IMR-90 (cell line): ENCODE measurements at regions not wholly inside any gene's neighbourhood (a gene's known extent, or its start where the extent isn't known, plus 50 kb on each side); places are given as distances from the start of the nearest gene placed in this dataset.

Experiments
- ATAC-seq: fragments of 200-7000 bp; cut with Tn5 transposase; 2 replicates; pipeline ENCODE4 v1.9.1; 2020; ENCODE audit warnings: low read depth, mild to moderate bottlenecking, moderate library complexity
- BruUV-seq: library from RNA; stranded (reverse); fragments of 400-500 nt; replicated peaks from 2 replicates; lab custom pipeline; 2021; lab: Mats Ljungman, UMichigan
- CTCF ChIA-PET: fragments of 300-600 bp; formaldehyde crosslinking; extraction: SDS; loops from one replicate; lab custom pipeline; 2021; ENCODE audit warnings: antibody characterized with exemption; lab: Yijun Ruan, JAX
- POLR2A ChIA-PET: fragments of 300-600 bp; sonication (Branson Sonifier 250); formaldehyde crosslinking; loops from one replicate; lab custom pipeline; 2022; ENCODE audit warnings: antibody characterized with exemption; ENCODE audit not compliant: unreplicated experiment; lab: Charles Lee
- DNase-seq: peaks from one replicate; pipeline ENCODE4 v3.0.0; 2013
- H2AFZ ChIP-seq: replicated peaks from 2 replicates; pipeline ENCODE3; 2013; ENCODE audit warnings: low read length, mild to moderate bottlenecking; ENCODE audit not compliant: poor library complexity
- H2AK5ac ChIP-seq: 2 replicates; pipeline ENCODE4 v1.6.1; 2013; ENCODE audit warnings: low read depth, low read length, inconsistent platforms
- H2AK9ac ChIP-seq: replicated peaks from 2 replicates; pipeline ENCODE3; 2013; ENCODE audit warnings: mild to moderate bottlenecking, low read depth, low read length, moderate library complexity; ENCODE audit not compliant: poor library complexity
- H2BK120ac ChIP-seq: 2 replicates; pipeline ENCODE4 v1.6.1; 2013; ENCODE audit warnings: low read depth, low read length, inconsistent platforms
- H2BK15ac ChIP-seq: 3 replicates; pipeline ENCODE4 v1.6.1; 2013; ENCODE audit warnings: low read depth, low read length, inconsistent platforms
- H2BK20ac ChIP-seq: 2 replicates; pipeline ENCODE4 v1.6.1; 2013; ENCODE audit warnings: low read depth, mild to moderate bottlenecking, inconsistent platforms, low read length, moderate library complexity
- H2BK5ac ChIP-seq: 2 replicates; pipeline ENCODE4 v1.6.1; 2013; ENCODE audit warnings: mild to moderate bottlenecking, low read depth, low read length, inconsistent platforms; ENCODE audit not compliant: poor library complexity, severe bottlenecking
- H3K14ac ChIP-seq: replicated peaks from 2 replicates; pipeline ENCODE4 v1.6.1; 2013; ENCODE audit warnings: low read depth, low read length, inconsistent platforms
- H3K18ac ChIP-seq: 2 replicates; pipeline ENCODE4 v1.6.1; 2013; ENCODE audit warnings: low read depth, low read length, control low read depth
- H3K23ac ChIP-seq: 2 replicates; pipeline ENCODE4 v1.6.1; 2013; ENCODE audit warnings: low read depth, low read length, inconsistent platforms
- H3K27ac ChIP-seq: 2 replicates; pipeline ENCODE4 v1.5.1; 2013; ENCODE audit warnings: mild to moderate bottlenecking, control low read depth, low read length; ENCODE audit not compliant: insufficient read depth
- H3K27me3 ChIP-seq: 2 replicates; pipeline ENCODE4 v1.6.1; 2013; ENCODE audit warnings: low read length; ENCODE audit not compliant: control insufficient read depth, insufficient read depth
- H3K36me3 ChIP-seq: 2 replicates; pipeline ENCODE4 v1.6.1; 2013; ENCODE audit warnings: low read length, mixed read lengths; ENCODE audit not compliant: control insufficient read depth, insufficient read depth
- H3K4ac ChIP-seq: 2 replicates; pipeline ENCODE4 v1.6.1; 2013; ENCODE audit warnings: low read depth, low read length, inconsistent platforms
- H3K4me1 ChIP-seq: 2 replicates; pipeline ENCODE4 v1.6.1; 2013; ENCODE audit warnings: low read length, mixed read lengths; ENCODE audit not compliant: control insufficient read depth, insufficient read depth
- H3K4me2 ChIP-seq: 2 replicates; pipeline ENCODE4 v1.6.1; 2013; ENCODE audit warnings: low read depth, mild to moderate bottlenecking, control low read depth, low read length, moderate library complexity
- H3K4me3 ChIP-seq: 2 replicates; pipeline ENCODE4 v1.5.1; 2013; ENCODE audit warnings: low read depth, mild to moderate bottlenecking, control low read depth, low read length, moderate library complexity; ENCODE audit not compliant: insufficient read depth
- H3K56ac ChIP-seq: 2 replicates; pipeline ENCODE4 v1.6.1; 2013; ENCODE audit warnings: low read length, inconsistent platforms; ENCODE audit not compliant: insufficient read depth; ENCODE audit errors: extremely low read depth
- H3K79me1 ChIP-seq, 2 experiments: 2 replicates each; pipeline ENCODE4 v1.6.1; 2013; ENCODE audit warnings: low read length in 2 of 2, inconsistent platforms in 1 of 2, low read depth in 1 of 2
- H3K9ac ChIP-seq: 2 replicates; pipeline ENCODE4 v1.6.1; 2013; ENCODE audit warnings: low read depth, low read length, control low read depth
- H3K9me1 ChIP-seq: 2 replicates; pipeline ENCODE4 v1.6.1; 2013; ENCODE audit warnings: low read length, inconsistent platforms; ENCODE audit not compliant: insufficient read depth
- H3K9me3 ChIP-seq: 2 replicates; pipeline ENCODE4 v1.6.1; 2013; ENCODE audit warnings: low read length; ENCODE audit not compliant: control insufficient read depth, insufficient read depth
- H4K20me1 ChIP-seq: 2 replicates; pipeline ENCODE4 v1.6.1; 2013; ENCODE audit warnings: low read length, inconsistent platforms; ENCODE audit not compliant: insufficient read depth
- H4K5ac ChIP-seq: 2 replicates; pipeline ENCODE4 v1.6.1; 2013; ENCODE audit warnings: mild to moderate bottlenecking, low read depth, low read length, control low read depth
- H4K8ac ChIP-seq, 2 experiments: 2 replicates each; pipeline ENCODE4 v1.6.1; 2013; ENCODE audit warnings: low read depth in 2 of 2, low read length in 2 of 2, control low read depth in 1 of 2, inconsistent platforms in 1 of 2
- H4K91ac ChIP-seq: 2 replicates; pipeline ENCODE4 v1.6.1; 2013; ENCODE audit warnings: low read depth, low read length, inconsistent platforms; ENCODE audit not compliant: insufficient read depth
- BHLHE40 ChIP-seq: fragments of 150-350 bp; IDR thresholded peaks from 2 replicates; pipeline ENCODE4 v1.6.1; 2016; ENCODE audit warnings: mild to moderate bottlenecking, low read depth, low read length
- CEBPB ChIP-seq: IDR thresholded peaks from 2 replicates; pipeline ENCODE4 v1.6.1; 2012; ENCODE audit warnings: low read depth, low read length, improper control_type of control experiment
- FOS ChIP-seq: fragments of 150-350 bp; IDR thresholded peaks from 2 replicates; pipeline ENCODE4 v1.6.1; 2016; ENCODE audit warnings: low read depth, low read length
- MAFK ChIP-seq: IDR thresholded peaks from 2 replicates; pipeline ENCODE4 v1.6.1; 2012; ENCODE audit warnings: low read depth, low read length, improper control_type of control experiment
- MAZ ChIP-seq: IDR thresholded peaks from 2 replicates; pipeline ENCODE4 v1.6.1; 2012; ENCODE audit warnings: low read depth, mild to moderate bottlenecking, low read length, improper control_type of control experiment, moderate library complexity, borderline replicate concordance
- NFE2L2 ChIP-seq: fragments of 150-350 bp; IDR thresholded peaks from 2 replicates; pipeline ENCODE4 v1.6.1; 2016; ENCODE audit warnings: low read depth, mild to moderate bottlenecking, low read length
- POLR2A ChIP-seq: IDR thresholded peaks from 2 replicates; pipeline ENCODE4 v1.6.1; 2012; ENCODE audit warnings: mild to moderate bottlenecking, low read depth, low read length
- RAD21 ChIP-seq: IDR thresholded peaks from 2 replicates; pipeline ENCODE4 v1.6.1; 2012; ENCODE audit warnings: low read length, improper control_type of control experiment
- RCOR1 ChIP-seq: IDR thresholded peaks from 2 replicates; pipeline ENCODE4 v1.6.1; 2012; ENCODE audit warnings: mild to moderate bottlenecking, low read length, improper control_type of control experiment; ENCODE audit not compliant: insufficient replicate concordance
- RFX5 ChIP-seq: IDR thresholded peaks from 2 replicates; pipeline ENCODE4 v1.8.0; 2012; ENCODE audit warnings: low read depth, mild to moderate bottlenecking, low read length, moderate library complexity
- SMC3 ChIP-seq: fragments of 150-350 bp; IDR thresholded peaks from 2 replicates; pipeline ENCODE4 v1.6.1; 2016; ENCODE audit warnings: low read depth, mild to moderate bottlenecking, antibody characterized with exemption, low read length, moderate library complexity
- WGBS, 2 experiments: methylation state at CpG; one replicate each; pipeline versions ENCODE4 v1.1.5 to v1.1.7; 2013; ENCODE audit warnings: missing lambda C conversion rate in 2 of 2; ENCODE audit not compliant: insufficient read length in 1 of 2; ENCODE audit errors: extremely low coverage in 2 of 2; 5-methylcytosine and 5-hydroxymethylcytosine counted together
- dilution Hi-C: fragments of 300-500 bp; cut with HindIII; formaldehyde crosslinking; loops from one replicate; pipeline ENCODE4 v1.14.3; 2018; ENCODE audit warnings: low sequenced_read_pairs; ENCODE audit not compliant: unreplicated experiment
- in situ Hi-C: fragments of 300-500 bp; cut with MboI; formaldehyde crosslinking; loops from 3 replicates; pipeline ENCODE4 v1.14.3; 2019; ENCODE audit warnings: low sequenced_read_pairs, inconsistent platforms, mixed read lengths
- intact Hi-C: fragments of 100-400 bp; cut with micrococcal nuclease; formaldehyde crosslinking; loops from 2 replicates; pipeline ENCODE4 v1.10.0; 2022
- TF ChIP-seq, protein P1 (sequence below): conservative IDR thresholded peaks from 2 replicates; pipeline ENCODE4 v1.5.1; 2012; ENCODE audit warnings: mild to moderate bottlenecking, low read depth, low read length, improper control_type of control experiment
- TF ChIP-seq, protein P2 (sequence below): fragments of 150-350 bp; IDR thresholded peaks from 2 replicates; pipeline ENCODE4 v1.6.1; 2016; ENCODE audit warnings: low read depth, mild to moderate bottlenecking, low read length, moderate library complexity, borderline replicate concordance

GRCh38 chr5:116944183-116944582 lies 369.6 kb upstream of the SEMA6A start:
- Histone ChIP-seq H3K9ac (no peak overlapping the region), H2BK15ac (no peak overlapping the region), H3K79me1 (no peaks in the 10 kb centered on the region), H2BK5ac (no peak overlapping the region), H3K4me3 (no peak overlapping the region), H4K20me1 (no peaks in the 10 kb centered on the region), H3K56ac (no peak overlapping the region), H3K23ac (no peak overlapping the region), H4K5ac (no peak overlapping the region), H3K36me3 (no peaks in the 10 kb centered on the region), H4K8ac (no peak overlapping the region), H3K27ac (no peak overlapping the region), H2AFZ (no peak overlapping the region), H3K4me2 (no peak overlapping the region), H3K9me1 (no peaks in the 10 kb centered on the region), H2AK5ac (no peak overlapping the region), H2AK9ac (no peak overlapping the region), H3K9me3 (peaks cover 13% of the 10 kb centered on the region), H3K4ac (no peak overlapping the region), H2BK120ac (no peak overlapping the region), H2BK20ac (no peak overlapping the region), H3K14ac (no peak overlapping the region), H3K27me3 (no peaks in the 10 kb centered on the region), H3K4me1 (no peaks in the 10 kb centered on the region), H4K91ac (no peak overlapping the region), H3K18ac (no peak overlapping the region)
- intact Hi-C loops = loop anchor here (10.0 kb wide), 1 partner anchor 1671 kb away; no protein-coding TSS in a partner anchor
- 46% methylated on average over 4 of the region's 5 CpGs; no CpG with 5 or more reads in 1 of the 2 experiments for WGBS, 2 experiments
- CTCF ChIA-PET = interaction anchor here (0.6 kb wide), 1 partner anchor 51 kb away, joined by 4 read pairs; no protein-coding TSS in a partner anchor
- in situ Hi-C loops = no loop called here
- DNase-seq (no peak), ATAC-seq (no peak)
- POLR2A ChIA-PET = no interaction called here
- dilution Hi-C loops = no loop called here
- BruUV-seq = no TSS peak
- no peak for TF ChIP-seq POLR2A
- no peak for TF ChIP-seq MAZ
- TF ChIP-seq, protein P1, sequence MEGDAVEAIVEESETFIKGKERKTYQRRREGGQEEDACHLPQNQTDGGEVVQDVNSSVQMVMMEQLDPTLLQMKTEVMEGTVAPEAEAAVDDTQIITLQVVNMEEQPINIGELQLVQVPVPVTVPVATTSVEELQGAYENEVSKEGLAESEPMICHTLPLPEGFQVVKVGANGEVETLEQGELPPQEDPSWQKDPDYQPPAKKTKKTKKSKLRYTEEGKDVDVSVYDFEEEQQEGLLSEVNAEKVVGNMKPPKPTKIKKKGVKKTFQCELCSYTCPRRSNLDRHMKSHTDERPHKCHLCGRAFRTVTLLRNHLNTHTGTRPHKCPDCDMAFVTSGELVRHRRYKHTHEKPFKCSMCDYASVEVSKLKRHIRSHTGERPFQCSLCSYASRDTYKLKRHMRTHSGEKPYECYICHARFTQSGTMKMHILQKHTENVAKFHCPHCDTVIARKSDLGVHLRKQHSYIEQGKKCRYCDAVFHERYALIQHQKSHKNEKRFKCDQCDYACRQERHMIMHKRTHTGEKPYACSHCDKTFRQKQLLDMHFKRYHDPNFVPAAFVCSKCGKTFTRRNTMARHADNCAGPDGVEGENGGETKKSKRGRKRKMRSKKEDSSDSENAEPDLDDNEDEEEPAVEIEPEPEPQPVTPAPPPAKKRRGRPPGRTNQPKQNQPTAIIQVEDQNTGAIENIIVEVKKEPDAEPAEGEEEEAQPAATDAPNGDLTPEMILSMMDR = no peak
- TF ChIP-seq CEBPB = no peak
- TF ChIP-seq FOS = no peak
- TF ChIP-seq, protein P2, sequence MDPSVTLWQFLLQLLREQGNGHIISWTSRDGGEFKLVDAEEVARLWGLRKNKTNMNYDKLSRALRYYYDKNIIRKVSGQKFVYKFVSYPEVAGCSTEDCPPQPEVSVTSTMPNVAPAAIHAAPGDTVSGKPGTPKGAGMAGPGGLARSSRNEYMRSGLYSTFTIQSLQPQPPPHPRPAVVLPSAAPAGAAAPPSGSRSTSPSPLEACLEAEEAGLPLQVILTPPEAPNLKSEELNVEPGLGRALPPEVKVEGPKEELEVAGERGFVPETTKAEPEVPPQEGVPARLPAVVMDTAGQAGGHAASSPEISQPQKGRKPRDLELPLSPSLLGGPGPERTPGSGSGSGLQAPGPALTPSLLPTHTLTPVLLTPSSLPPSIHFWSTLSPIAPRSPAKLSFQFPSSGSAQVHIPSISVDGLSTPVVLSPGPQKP = no peak
- no peak for TF ChIP-seq RFX5
- TF ChIP-seq NFE2L2 = no peak
- no peak for TF ChIP-seq RCOR1
- TF ChIP-seq BHLHE40 = no peak
- no peak for TF ChIP-seq SMC3
- no peak for TF ChIP-seq RAD21
- no peak for TF ChIP-seq MAFK
